Tibial artery (tissue), 4 donors: ENCODE measurements at regions not wholly inside any gene's neighbourhood (a gene's known extent, or its start where the extent isn't known, plus 50 kb on each side); places are given as distances from the start of the nearest gene placed in this dataset.

Experiments
- DNase-seq, 2 donors: peaks; one replicate each; pipeline ENCODE4 v3.0.0-alpha.2; 2019
- H3K27ac ChIP-seq, 2 donors: fragments of 200-600 bp; sonication (generic) in 1 of 2; 1 replicate in 1 of 2; 2 replicates in 1 of 2; pipeline ENCODE4 v1.5.1; 2018 to 2019; ENCODE audit warnings: mild to moderate bottlenecking in 1 of 2
- H3K27me3 ChIP-seq, 2 donors: fragments of 200-600 bp; sonication (generic) in 1 of 2; one replicate each; pipeline versions ENCODE4 v1.5.1 to v1.6.0; 2016 to 2019
- H3K36me3 ChIP-seq, 3 donors: fragments of 200-600 bp; sonication (generic) in 2 of 3; one replicate each; pipeline ENCODE4 v1.5.1; 2016 to 2019; ENCODE audit warnings: mild to moderate bottlenecking in 2 of 3
- H3K4me1 ChIP-seq, 4 donors: fragments of 200-600 bp; sonication (generic) in 2 of 4; 1 replicate in 3 of 4; 2 replicates in 1 of 4; pipeline ENCODE4 v1.5.1; 2016 to 2019
- H3K4me3 ChIP-seq, 2 donors: fragments of 200-600 bp; sonication (generic) in 1 of 2; 1 replicate in 1 of 2; 2 replicates in 1 of 2; pipeline ENCODE4 v1.5.1; 2018 to 2019; ENCODE audit warnings: mild to moderate bottlenecking in 2 of 2
- H3K9me3 ChIP-seq, 3 donors: fragments of 200-600 bp; sonication (generic) in 1 of 3; one replicate each; pipeline ENCODE4 v1.5.1; 2016 to 2019
- CTCF ChIP-seq, 2 experiments: fragments of 200-600 bp in 1 of 2; fragments of 450-650 bp in 1 of 2; IDR thresholded peaks; one replicate each; pipeline ENCODE4 v1.5.1; 2017 to 2019; ENCODE audit warnings: antibody characterized with exemption in 2 of 2, mild to moderate bottlenecking in 1 of 2, moderate library complexity in 1 of 2
- intact Hi-C: fragments of 100-400 bp; cut with DNase I; formaldehyde crosslinking; loops from one replicate; pipeline ENCODE4 v1.15.0; 2023; ENCODE audit warnings: low total_unique reads

- DNase-seq: no peak
- H3K27ac ChIP-seq: no peak overlapping the region
- H3K9me3 ChIP-seq: no peaks in the 10 kb centered on the region
- H3K4me1 ChIP-seq: no peaks in the 10 kb centered on the region
- H3K4me3 ChIP-seq: no peak overlapping the region
- H3K27me3 ChIP-seq: no peaks in the 10 kb centered on the region
- intact Hi-C loops: no loop called here
- TF ChIP-seq CTCF (IDR thresholded peaks at IDR 0.05): no peak
- H3K36me3 ChIP-seq: no peaks in the 10 kb centered on the region
These were observed 124.2 kb upstream of the WDR11 start for GRCh38 chr10:120727001-120727400.

DNA sequence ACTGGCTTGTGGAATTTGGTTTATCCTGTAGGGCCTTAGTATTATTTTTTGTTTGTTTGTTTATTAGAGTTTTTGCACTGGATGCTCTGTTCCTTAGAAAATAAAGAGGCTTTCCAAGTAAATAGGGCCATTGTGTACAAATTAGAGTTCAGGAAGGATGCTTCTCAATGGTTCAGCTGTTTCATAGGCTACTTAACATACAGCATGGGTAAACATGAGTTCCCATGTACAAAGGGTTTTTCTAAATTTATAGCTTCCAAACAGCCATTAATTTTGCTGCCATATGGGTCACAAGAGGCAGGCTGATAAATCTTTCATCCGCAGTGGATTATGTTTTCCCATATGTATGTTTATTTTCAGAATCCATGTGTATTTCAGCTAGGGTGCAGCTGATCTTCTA, 121.6 kb upstream of the WDR11 start:
- no peak for DNase-seq
- Histone ChIP-seq H3K4me1 (no peaks in the 10 kb centered on the region), H3K27me3 (no peaks in the 10 kb centered on the region), H3K4me3 (no peak overlapping the region), H3K9me3 (no peaks in the 10 kb centered on the region), H3K36me3 (no peaks in the 10 kb centered on the region), H3K27ac (no peak overlapping the region)
- TF ChIP-seq CTCF (IDR thresholded peaks at IDR 0.05): no peak
- intact Hi-C loops: no loop called here

- Histone ChIP-seq H3K27ac (no peak overlapping the region), H3K27me3 (no peaks in the 10 kb centered on the region), H3K9me3 (no peaks in the 10 kb centered on the region), H3K4me1 (no peaks in the 10 kb centered on the region), H3K36me3 (no peaks in the 10 kb centered on the region), H3K4me3 (no peak overlapping the region)
- DNase-seq: no peak
- TF ChIP-seq CTCF (IDR thresholded peaks at IDR 0.05): no peak
- intact Hi-C loops: no loop called here
These were observed 119.1 kb upstream of the WDR11 start for GRCh38 chr10:120732067-120732466.

DNA sequence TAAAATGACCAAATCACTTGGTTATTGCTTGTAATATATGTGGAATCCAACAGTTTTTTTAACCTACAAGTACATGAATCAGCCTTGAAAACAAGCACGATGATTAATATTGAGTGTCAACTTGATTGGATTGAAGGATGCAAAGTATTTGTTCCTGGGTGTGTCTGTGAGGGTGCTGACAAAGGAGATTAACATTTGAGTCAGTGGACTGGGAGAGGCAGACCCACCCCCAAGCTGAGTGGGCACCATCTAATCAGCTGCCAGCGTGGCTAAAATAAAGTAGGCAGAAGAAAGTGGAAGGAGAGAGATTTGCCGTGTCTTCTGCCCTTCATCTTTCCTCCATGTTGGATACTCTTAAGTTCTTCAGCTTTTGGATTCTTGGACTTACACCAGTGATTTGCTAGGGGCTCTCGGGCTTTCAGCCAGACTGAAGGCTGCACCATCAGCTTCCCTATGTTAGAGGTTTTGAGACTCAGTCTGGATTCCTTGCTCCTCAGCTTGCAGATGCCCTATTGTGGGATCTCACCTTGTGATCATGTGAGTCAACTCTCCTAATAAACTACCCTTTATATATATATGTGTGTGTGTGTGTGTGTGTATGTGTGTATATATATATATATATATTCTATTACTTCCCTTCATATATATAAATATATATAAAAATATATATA, 118.4 kb upstream of the WDR11 start:
- Histone ChIP-seq H3K27ac (no peak overlapping the region), H3K4me3 (no peak overlapping the region), H3K36me3 (no peaks in the 10 kb centered on the region), H3K27me3 (no peaks in the 10 kb centered on the region), H3K4me1 (no peaks in the 10 kb centered on the region), H3K9me3 (no peaks in the 10 kb centered on the region)
- intact Hi-C loops: no loop called here
- no peak for TF ChIP-seq CTCF (IDR thresholded peaks at IDR 0.05)
- no peak for DNase-seq

GRCh38 chr10:120734483-120735078, 116.6 kb upstream of the WDR11 start:
- Histone ChIP-seq H3K4me3 (no peak overlapping the region), H3K36me3 (no peaks in the 10 kb centered on the region), H3K9me3 (no peaks in the 10 kb centered on the region), H3K4me1 (no peaks in the 10 kb centered on the region), H3K27ac (no peak overlapping the region), H3K27me3 (no peaks in the 10 kb centered on the region)
- no peak for DNase-seq
- TF ChIP-seq CTCF (IDR thresholded peaks at IDR 0.05): no peak
- intact Hi-C loops: no loop called here
